Neural crest cell (in vitro differentiated cells): ENCODE measurements at regions not wholly inside any gene's neighbourhood (a gene's known extent, or its start where the extent isn't known, plus 50 kb on each side); places are given as distances from the start of the nearest gene placed in this dataset.
A peak's percentile ranks its signal among the peaks of the same experiment; 100 is the strongest.

Experiments
- DNase-seq: peaks from one replicate; pipeline ENCODE4 v3.0.0; 2021; ENCODE audit warnings: low read depth, mixed read lengths, low spot score
- H3K27ac Mint-ChIP-seq: one replicate; pipeline ENCODE4 v1.8.0; 2021; ENCODE audit warnings: mild to moderate bottlenecking, mixed read lengths; ENCODE audit not compliant: unreplicated experiment
- H3K27me3 Mint-ChIP-seq: 2 replicates; pipeline ENCODE4 v1.8.0; 2021; ENCODE audit warnings: low read depth, mild to moderate bottlenecking, mixed read lengths
- H3K36me3 Mint-ChIP-seq: 2 replicates; pipeline ENCODE4 v1.8.0; 2021; ENCODE audit warnings: low read depth, mild to moderate bottlenecking, mixed read lengths
- H3K4me1 Mint-ChIP-seq: 2 replicates; pipeline ENCODE4 v1.8.0; 2021; ENCODE audit warnings: mixed read lengths
- H3K4me3 Mint-ChIP-seq: one replicate; pipeline ENCODE4 v1.8.0; 2021; ENCODE audit warnings: mild to moderate bottlenecking, mixed read lengths
- H3K9me3 Mint-ChIP-seq: 2 replicates; pipeline ENCODE4 v1.8.0; 2021; ENCODE audit warnings: mixed read lengths
- CTCF ChIP-seq: fragments of 200-600 bp; sonication (generic); conservative IDR thresholded peaks from 2 replicates; pipeline ENCODE4 v1.5.0; 2021; ENCODE audit warnings: antibody characterized with exemption, mild to moderate bottlenecking

DNA sequence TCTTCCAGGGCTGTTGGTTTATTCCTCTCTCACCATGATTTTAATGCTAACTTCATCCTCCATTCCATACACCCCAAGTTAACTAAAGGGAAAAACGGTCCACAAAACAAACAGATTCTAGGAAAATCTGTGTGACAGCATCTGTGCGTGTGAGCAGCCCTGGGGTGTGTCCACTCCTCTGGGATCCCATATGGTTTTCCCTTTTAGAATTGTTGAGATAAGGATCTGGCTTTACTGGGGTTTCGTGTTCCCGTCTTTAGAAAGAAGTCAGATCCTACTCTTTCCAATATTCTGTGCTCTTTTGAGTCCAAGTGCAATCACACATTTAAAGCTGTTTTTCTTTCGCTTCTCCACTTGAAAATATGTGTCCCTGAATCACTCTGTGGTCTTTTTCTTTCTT lies 257.1 kb downstream of the KLF6 start:
- peaks cover 13% of the 10 kb centered on the region for H3K9me3 Mint-ChIP-seq
- no peak for TF ChIP-seq CTCF
- H3K4me3 Mint-ChIP-seq, result no peak overlapping the region
- H3K4me1 Mint-ChIP-seq, result peaks cover 5% of the 10 kb centered on the region
- no peaks in the 10 kb centered on the region for H3K36me3 Mint-ChIP-seq
- H3K27me3 Mint-ChIP-seq, result no peaks in the 10 kb centered on the region
- DNase-seq, result no peak
- no peak overlapping the region for H3K27ac Mint-ChIP-seq

DNA sequence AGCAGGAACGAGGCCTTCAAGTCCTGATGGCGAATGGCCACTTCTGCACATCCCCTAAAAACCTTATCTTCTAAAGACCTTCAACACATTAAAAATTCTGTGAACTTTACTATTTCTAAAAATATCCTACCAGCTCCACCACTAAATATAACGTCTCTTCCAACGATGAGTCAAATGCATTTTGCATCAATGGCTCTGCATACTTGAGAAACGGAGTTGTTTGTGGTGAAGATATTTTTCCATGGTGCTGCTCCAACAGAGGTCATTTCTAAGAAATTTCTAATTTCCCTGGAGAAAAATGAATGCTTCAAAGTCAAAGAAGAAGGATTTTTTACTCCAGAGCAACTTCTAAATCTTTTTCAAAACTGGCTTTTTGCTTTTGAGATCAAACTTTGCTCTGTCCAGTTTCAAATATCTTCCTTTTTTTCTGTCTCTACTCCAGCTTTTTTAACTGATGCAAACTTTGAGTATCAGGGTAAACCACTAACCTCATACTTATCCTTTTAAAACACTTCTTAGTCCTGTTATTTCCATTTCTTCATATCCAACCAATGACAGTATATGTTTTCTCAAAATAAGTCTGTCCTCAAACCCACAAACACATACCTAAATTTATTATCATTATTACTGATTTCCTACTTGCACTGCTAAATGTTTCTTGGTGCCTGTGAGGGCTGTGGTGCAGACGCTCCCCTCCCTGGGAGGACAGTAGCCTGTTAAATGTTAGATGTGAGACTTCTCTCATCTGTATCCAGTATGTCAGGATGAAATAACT lies 258.1 kb downstream of the KLF6 start:
- no peaks in the 10 kb centered on the region for H3K27me3 Mint-ChIP-seq
- H3K9me3 Mint-ChIP-seq, result peaks cover 18% of the 10 kb centered on the region
- peaks cover 2% of the 10 kb centered on the region for H3K36me3 Mint-ChIP-seq
- no peak overlapping the region for H3K4me3 Mint-ChIP-seq
- no peak for DNase-seq
- no peak for TF ChIP-seq CTCF
- H3K27ac Mint-ChIP-seq, result peak overlapping the region; percentile 22
- peaks cover 5% of the 10 kb centered on the region for H3K4me1 Mint-ChIP-seq

GRCh38 chr10:3525832-3526449 lies 259.1 kb downstream of the KLF6 start:
- H3K9me3 Mint-ChIP-seq, result peaks cover 18% of the 10 kb centered on the region
- peak overlapping the region; percentile 28 for H3K27ac Mint-ChIP-seq
- H3K4me1 Mint-ChIP-seq, result peaks cover 8% of the 10 kb centered on the region
- H3K4me3 Mint-ChIP-seq, result no peak overlapping the region
- H3K27me3 Mint-ChIP-seq, result no peaks in the 10 kb centered on the region
- TF ChIP-seq CTCF, result no peak
- peaks cover 2% of the 10 kb centered on the region for H3K36me3 Mint-ChIP-seq
- no peak for DNase-seq

DNA sequence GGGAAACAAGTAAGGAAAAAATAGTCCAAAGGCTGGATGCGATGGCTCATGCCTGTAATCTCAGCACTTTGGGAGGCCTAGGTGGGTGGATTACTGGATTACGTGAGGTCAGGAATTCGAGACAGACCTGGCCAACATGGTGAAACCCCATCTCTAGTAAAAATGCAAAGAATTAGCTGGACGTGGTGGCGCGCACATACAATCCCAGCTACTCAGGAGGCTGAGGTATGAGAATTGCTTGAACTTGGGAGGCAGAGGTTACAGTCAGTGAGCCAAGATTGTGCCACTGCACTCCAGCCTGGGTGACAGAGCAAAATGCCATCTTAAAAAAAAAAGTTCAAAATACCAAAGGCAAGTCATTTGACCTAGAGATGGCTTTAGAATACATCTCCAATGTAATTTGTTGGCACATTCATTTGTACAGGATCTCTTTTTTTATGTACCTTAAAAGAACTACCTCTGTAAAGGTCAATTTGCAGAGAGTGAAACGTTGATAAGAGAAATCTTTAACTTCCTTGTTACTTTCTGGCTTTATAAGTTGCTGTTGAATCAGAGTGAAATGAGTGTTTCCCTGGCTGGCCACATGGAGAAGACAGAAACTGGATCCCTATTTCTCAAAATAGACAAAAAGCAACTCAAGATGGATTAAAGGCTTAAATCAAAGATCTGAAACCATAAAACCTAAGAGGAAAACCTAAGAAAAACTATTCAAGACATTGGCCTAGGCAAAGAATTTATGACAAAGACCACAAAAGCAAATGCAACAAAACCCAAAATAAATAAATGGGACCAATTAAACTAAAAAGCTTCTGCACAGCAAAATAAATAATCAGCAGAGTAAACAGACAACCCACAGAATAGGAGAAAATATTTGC lies 260.7 kb downstream of the KLF6 start:
- TF ChIP-seq CTCF, result no peak
- Mint-ChIP-seq H3K27me3 (no peaks in the 10 kb centered on the region), H3K36me3 (peaks cover 2% of the 10 kb centered on the region), H3K27ac (no peak overlapping the region), H3K4me3 (no peak overlapping the region), H3K9me3 (peaks cover 18% of the 10 kb centered on the region), H3K4me1 (peaks cover 11% of the 10 kb centered on the region)
- no peak for DNase-seq

GRCh38 chr10:3523309-3524050 lies 261.5 kb downstream of the KLF6 start:
- H3K27ac Mint-ChIP-seq, result no peak overlapping the region
- DNase-seq, result no peak
- peaks cover 11% of the 10 kb centered on the region for H3K4me1 Mint-ChIP-seq
- no peak for TF ChIP-seq CTCF
- H3K27me3 Mint-ChIP-seq, result no peaks in the 10 kb centered on the region
- H3K36me3 Mint-ChIP-seq, result peaks cover 5% of the 10 kb centered on the region
- H3K9me3 Mint-ChIP-seq, result peaks cover 20% of the 10 kb centered on the region
- no peak overlapping the region for H3K4me3 Mint-ChIP-seq
